ENCODE measurements at regions not wholly inside any gene's neighbourhood (a gene's known extent, or its start where the extent isn't known, plus 50 kb on each side); places are given as distances from the start of the nearest gene placed in this dataset.

DNA sequence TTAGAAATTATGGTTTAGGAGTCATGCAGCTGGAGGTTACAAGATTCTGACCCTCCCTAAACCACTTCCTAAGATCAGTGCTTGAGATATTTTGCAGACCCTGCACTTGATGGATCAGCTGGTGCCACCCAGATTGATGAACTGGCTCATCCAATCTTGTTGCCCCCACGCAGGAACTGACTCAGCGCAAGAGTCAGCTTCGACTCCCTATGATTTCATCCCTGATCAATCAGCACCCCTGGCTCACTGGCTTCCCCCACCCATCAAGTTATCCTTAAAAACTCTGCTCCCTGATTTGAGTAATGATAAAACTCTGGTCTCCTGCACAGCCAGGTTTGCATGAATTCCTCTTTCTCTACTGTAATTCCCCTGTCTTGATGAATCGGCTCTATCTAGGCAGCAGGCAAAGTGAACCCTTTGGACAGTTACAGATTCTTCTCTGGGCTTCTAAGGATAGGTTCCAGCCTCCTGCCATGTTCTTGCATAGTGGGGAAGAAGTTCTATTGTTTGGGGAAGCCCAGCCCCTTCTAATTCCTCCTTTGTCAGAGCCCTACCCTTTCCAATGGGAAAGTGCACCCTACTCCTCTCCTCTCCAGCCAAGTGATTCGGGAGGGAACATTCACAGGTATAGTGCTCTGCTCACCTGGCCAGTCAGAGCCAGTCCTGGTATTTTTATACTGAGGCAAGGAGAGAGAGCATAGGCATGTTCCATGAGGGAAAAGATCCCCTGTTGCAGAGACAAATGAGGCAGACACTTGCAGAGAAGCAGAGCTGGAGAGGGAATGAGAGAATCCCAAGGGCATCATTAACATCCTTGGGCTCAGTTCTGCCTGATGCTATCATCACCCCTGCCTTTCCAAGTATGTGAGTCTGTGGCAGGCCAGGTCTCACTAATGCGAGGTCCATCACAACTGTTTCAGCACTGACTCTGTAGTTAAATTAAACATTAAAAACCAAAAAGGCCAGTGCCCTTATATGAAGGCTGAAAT, 224.4 kb upstream of the GALNT17 start (continued):
- TF ChIP-seq, protein P1, sequence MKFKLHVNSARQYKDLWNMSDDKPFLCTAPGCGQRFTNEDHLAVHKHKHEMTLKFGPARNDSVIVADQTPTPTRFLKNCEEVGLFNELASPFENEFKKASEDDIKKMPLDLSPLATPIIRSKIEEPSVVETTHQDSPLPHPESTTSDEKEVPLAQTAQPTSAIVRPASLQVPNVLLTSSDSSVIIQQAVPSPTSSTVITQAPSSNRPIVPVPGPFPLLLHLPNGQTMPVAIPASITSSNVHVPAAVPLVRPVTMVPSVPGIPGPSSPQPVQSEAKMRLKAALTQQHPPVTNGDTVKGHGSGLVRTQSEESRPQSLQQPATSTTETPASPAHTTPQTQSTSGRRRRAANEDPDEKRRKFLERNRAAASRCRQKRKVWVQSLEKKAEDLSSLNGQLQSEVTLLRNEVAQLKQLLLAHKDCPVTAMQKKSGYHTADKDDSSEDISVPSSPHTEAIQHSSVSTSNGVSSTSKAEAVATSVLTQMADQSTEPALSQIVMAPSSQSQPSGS (IDR thresholded peaks at IDR 0.05; ENCODE audit: low read length): no peak
- no peak for TF ChIP-seq CHD2 (IDR thresholded peaks at IDR 0.05; ENCODE audit: low read length)
- TF ChIP-seq SIRT6 (IDR thresholded peaks at IDR 0.05; ENCODE audit: low read length): no peak
- TF ChIP-seq POLR2AphosphoS5 (IDR thresholded peaks at IDR 0.05; ENCODE audit: low read depth, low read length): no peak
- TF ChIP-seq CBX5 (IDR thresholded peaks at IDR 0.05; ENCODE audit: low read depth, low read length): no peak

Data from H1 (cell line).